GM10266 (cell line): ENCODE measurements at regions not wholly inside any gene's neighbourhood (a gene's known extent, or its start where the extent isn't known, plus 50 kb on each side); places are given as distances from the start of the nearest gene placed in this dataset.
A peak's percentile ranks its signal among the peaks of the same experiment; 100 is the strongest.

Experiments used
- DNase-seq: peaks from one replicate; pipeline ENCODE4 v3.0.0; 2012; ENCODE audit errors: extremely low spot score
- TF ChIP-seq, protein P1 (sequence below): IDR thresholded peaks from 2 replicates; pipeline ENCODE4 v1.5.1; 2012; ENCODE audit warnings: mild to moderate bottlenecking, low read depth; ENCODE audit not compliant: control insufficient read depth, insufficient read depth; ENCODE audit errors: missing control alignments

DNA sequence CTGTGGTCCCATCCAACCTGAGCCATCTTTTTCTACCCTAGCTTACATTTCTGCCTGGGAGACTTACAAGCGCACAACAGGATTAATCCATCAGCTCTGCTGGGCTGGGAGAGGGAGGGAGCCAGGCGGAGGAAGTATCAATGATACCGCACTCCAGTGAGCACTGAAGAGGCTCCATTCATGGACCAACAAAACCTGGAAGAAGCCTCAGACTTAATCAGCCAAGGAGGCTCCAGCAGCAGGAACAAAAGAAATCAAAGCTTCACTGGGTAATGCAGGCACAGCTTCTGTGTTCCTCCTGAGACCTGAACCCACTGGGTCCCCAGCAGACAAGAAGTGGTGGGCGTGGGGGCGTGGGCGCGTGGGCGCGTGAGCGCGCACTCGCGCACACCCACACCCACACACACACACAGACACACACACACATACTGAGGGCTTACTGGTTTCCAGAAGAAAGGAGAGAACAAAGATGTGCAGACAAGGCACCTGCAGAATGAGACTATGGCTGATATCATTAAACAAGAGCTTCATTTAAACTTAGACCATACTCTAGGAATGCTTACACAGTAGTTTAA lies 87.0 kb upstream of the BOC start:
- TF ChIP-seq, protein P1, sequence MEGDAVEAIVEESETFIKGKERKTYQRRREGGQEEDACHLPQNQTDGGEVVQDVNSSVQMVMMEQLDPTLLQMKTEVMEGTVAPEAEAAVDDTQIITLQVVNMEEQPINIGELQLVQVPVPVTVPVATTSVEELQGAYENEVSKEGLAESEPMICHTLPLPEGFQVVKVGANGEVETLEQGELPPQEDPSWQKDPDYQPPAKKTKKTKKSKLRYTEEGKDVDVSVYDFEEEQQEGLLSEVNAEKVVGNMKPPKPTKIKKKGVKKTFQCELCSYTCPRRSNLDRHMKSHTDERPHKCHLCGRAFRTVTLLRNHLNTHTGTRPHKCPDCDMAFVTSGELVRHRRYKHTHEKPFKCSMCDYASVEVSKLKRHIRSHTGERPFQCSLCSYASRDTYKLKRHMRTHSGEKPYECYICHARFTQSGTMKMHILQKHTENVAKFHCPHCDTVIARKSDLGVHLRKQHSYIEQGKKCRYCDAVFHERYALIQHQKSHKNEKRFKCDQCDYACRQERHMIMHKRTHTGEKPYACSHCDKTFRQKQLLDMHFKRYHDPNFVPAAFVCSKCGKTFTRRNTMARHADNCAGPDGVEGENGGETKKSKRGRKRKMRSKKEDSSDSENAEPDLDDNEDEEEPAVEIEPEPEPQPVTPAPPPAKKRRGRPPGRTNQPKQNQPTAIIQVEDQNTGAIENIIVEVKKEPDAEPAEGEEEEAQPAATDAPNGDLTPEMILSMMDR = no peak
- DNase-seq = no peak

DNA sequence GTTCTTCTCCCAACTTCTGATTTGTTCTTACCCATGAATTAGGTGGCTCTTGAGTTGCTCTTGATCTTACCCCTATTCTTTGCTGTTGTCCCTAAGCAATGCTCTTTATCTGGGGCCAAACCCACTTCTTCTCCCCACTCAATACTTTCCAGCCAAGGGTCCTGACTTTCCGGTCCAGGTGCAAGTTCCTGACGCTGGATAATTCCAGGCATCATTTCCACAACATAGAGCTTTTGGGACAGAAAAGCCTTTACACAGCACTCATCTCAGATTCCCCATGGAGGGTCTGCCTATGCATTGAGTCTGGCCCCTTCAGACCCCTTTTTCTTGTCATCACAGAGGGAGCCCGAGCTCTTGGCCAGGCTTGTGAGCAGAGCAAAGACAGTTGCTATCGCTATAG lies 85.4 kb upstream of the BOC start:
- DNase-seq = no peak
- TF ChIP-seq, protein P1 = no peak

DNA sequence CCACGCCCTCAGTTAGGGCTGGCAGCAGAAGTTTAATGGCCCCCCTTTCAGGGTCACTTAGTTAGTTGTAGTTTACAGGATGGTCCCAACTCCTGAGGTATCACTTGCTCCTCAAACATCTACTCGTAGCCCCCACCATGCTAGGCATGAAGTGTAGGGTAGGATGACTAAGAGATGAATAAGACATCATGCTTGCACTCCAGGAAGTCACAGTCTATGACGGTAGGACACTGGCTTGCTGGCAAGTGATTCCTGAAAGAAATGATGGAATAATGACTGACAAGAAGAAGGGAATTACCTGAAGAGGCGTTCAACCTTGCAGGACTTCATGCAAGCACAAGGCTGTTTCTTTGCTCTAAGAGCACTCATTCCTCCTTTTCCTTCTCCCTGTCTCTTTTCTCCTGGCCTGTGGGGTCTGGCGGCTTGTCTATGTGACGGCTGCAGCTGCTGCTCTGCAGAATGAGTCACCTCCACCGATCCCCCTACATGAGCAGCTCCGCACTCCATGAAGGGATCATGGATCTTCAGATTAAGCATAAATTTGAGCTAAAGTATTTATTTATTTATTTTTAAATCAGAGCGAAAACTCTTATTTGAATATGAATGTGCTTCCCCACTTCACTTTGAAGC lies 82.9 kb upstream of the BOC start:
- DNase-seq = no peak
- TF ChIP-seq, protein P1 = no peak

DNA sequence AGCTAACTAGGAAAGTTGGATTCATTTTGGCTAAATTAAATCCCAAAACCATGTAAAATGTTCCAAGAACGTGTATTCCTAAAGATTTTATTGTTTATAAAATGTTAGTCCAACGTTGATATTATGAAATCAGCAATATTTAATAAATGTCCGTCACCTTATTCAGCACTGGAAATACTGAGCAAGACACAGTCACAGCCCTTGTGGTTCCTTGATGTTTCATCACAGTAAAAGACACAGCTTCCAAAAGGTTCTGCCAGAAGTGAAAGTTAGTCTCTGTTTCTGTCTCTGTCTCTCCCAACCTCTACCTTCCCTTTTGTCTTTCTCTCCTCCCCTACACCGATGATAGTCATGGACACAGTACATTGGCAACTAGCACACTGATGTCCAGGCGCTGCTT lies 82.2 kb upstream of the BOC start:
- DNase-seq = no peak
- TF ChIP-seq, protein P1 = no peak

DNA sequence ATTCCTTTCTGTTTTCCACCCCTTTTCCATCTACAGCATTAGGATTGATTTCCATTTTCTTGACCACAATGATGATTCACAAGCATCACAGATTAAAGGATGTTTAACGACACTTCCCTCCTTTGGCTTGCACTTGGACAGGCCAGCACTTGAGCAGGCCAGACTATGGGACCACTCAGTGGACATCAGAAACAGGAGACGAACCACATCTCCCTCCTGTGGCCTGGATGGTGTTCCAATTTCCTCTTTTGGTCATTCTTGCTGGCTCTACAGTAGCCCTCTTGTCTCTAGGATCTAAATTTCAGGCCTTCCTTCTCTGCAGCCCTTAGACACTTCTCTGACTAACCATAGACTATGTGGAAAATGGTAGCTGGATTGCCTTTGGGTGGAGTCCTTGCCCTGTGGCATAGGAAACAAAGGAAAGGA lies 78.8 kb upstream of the BOC start:
- TF ChIP-seq, protein P1 = no peak
- DNase-seq = no peak

DNA sequence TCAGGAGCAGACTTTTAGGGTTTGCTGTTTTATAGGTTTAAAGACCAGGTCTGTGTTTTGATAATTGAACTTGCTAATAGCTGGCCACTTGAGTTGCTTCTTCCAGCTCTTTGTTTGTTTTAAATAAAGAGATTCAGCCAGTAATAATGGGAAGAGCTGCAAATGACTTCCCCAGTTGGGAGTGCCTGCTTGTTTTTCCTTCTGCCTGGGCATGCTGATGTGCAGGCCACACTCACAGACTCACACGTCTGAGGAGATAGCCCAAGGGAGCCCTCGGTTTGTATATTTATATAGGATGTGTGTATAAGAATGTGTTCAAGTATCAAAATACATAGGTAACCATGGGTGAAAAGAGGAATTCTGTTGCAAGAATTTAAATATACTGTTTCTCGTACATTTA lies 78.2 kb upstream of the BOC start:
- TF ChIP-seq, protein P1 = no peak

DNA sequence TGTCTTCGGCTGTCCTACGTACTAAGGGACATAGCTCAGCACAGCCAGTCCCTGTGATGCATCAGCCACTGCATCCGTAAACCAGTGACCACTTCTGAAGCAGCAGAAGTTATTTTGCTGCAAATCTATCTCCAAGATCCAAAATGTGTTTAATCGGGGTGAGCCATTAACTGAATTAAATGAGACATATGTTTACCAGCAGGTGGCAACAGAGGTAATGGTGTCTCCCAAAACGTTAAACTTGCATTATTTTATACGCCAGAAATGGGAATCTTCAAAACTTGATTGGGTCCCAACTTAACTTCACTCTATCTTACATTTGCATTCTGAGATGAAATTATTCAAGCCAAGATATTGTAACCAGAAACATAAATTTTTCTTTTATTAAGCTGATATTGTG lies 75.3 kb upstream of the BOC start:
- no peak for DNase-seq
- TF ChIP-seq, protein P1 = peak; percentile 27

More for the DNA sequence above, 78.2 kb upstream of the BOC start:
- DNase-seq = no peak
